ENCODE measurements at regions not wholly inside any gene's neighbourhood (a gene's known extent, or its start where the extent isn't known, plus 50 kb on each side); places are given as distances from the start of the nearest gene placed in this dataset.
"Not testable (repeated sequence)": the region's sequence is repeated elsewhere in the genome, so short reads cannot be mapped to it uniquely, and the experiment has no call there.

GRCh38 chr7:15816835-15817426 is 130.4 kb upstream of the MEOX2 start:
- no peaks in the 10 kb centered on the region for H3K27me3 ChIP-seq (ENCODE audit: control insufficient read depth in 1 of 2, insufficient read depth in 2 of 2, low read length in 2 of 2)
- no peaks in the 10 kb centered on the region for H3K9me3 ChIP-seq (ENCODE audit: low read length)
- H3K4me1 ChIP-seq (ENCODE audit: insufficient read depth, low read length): no peaks in the 10 kb centered on the region
- no peak overlapping the region for H3K9ac ChIP-seq (ENCODE audit: low read length)
- no peak overlapping the region for H3K27ac ChIP-seq (ENCODE audit: low read depth, low read length)
- no peak overlapping the region for H3K4me3 ChIP-seq (ENCODE audit: low read depth in 1 of 2, low read length in 2 of 2)
- H3K36me3 ChIP-seq (ENCODE audit: insufficient read depth, low read length): no peaks in the 10 kb centered on the region

DNA sequence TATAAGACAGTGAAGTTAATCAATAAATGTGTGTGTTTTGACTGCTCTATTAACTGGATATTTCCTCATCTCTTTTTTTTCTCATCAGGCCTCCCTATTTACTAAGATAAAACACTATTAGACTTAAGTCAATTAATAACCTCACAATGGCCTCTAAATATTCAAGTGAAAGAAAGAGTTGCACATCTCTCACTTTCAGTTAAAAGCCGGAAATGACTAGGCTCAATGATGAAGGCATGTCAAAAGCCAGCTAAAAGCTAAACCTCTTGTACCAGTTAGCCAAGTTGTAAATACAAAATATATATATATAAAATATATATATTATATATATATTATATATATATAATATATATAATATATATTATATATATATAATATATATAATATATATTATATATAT is 127.0 kb upstream of the MEOX2 start:
- Histone ChIP-seq H3K9ac (ENCODE audit: low read length) (no peak overlapping the region), H3K9me3 (ENCODE audit: low read length) (no peaks in the 10 kb centered on the region), H3K27ac (ENCODE audit: low read depth, low read length) (no peak overlapping the region), H3K27me3 (ENCODE audit: control insufficient read depth in 1 of 2, insufficient read depth in 2 of 2, low read length in 2 of 2) (no peaks in the 10 kb centered on the region), H3K36me3 (ENCODE audit: insufficient read depth, low read length) (no peaks in the 10 kb centered on the region), H3K4me1 (ENCODE audit: insufficient read depth, low read length) (no peaks in the 10 kb centered on the region), H3K4me3 (ENCODE audit: low read depth in 1 of 2, low read length in 2 of 2) (no peak overlapping the region)

GRCh38 chr7:15810383-15810782 is 123.9 kb upstream of the MEOX2 start:
- not testable (repeated sequence) for H3K9ac ChIP-seq (ENCODE audit: low read length); H3K4me1 ChIP-seq (ENCODE audit: insufficient read depth, low read length); H3K4me3 ChIP-seq (ENCODE audit: low read depth in 1 of 2, low read length in 2 of 2); H3K27me3 ChIP-seq (ENCODE audit: control insufficient read depth in 1 of 2, insufficient read depth in 2 of 2, low read length in 2 of 2); H3K36me3 ChIP-seq (ENCODE audit: insufficient read depth, low read length); H3K27ac ChIP-seq (ENCODE audit: low read depth, low read length); H3K9me3 ChIP-seq (ENCODE audit: low read length)

- not testable (repeated sequence) for H3K36me3 ChIP-seq (ENCODE audit: insufficient read depth, low read length); H3K27ac ChIP-seq (ENCODE audit: low read depth, low read length); H3K9me3 ChIP-seq (ENCODE audit: low read length); H3K4me1 ChIP-seq (ENCODE audit: insufficient read depth, low read length); H3K9ac ChIP-seq (ENCODE audit: low read length); H3K4me3 ChIP-seq (ENCODE audit: low read depth in 1 of 2, low read length in 2 of 2); H3K27me3 ChIP-seq (ENCODE audit: control insufficient read depth in 1 of 2, insufficient read depth in 2 of 2, low read length in 2 of 2)
These were observed 123.5 kb upstream of the MEOX2 start for GRCh38 chr7:15809936-15810335.

DNA sequence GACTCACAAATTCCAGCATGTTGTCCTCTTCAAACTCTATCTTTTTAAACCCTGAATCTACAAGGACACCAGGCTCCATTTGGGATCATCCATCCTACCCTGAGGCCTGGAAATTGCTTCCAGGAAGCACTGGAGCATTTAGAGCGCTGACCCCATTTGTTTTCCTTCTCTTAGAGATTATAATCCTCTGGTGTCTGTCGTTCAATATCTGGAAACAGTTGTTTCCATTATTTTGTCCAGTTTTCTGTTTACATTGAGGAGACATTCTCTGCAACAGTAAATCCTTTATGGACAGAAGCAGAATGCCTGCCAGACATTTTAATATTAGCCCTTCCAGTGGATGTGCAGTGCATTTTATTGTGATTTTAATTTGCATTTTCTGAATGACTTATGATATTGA is 119.4 kb upstream of the MEOX2 start:
- no peak overlapping the region for H3K9ac ChIP-seq (ENCODE audit: low read length)
- H3K27me3 ChIP-seq (ENCODE audit: control insufficient read depth in 1 of 2, insufficient read depth in 2 of 2, low read length in 2 of 2): no peaks in the 10 kb centered on the region
- no peak overlapping the region for H3K27ac ChIP-seq (ENCODE audit: low read depth, low read length)
- no peaks in the 10 kb centered on the region for H3K36me3 ChIP-seq (ENCODE audit: insufficient read depth, low read length)
- no peaks in the 10 kb centered on the region for H3K9me3 ChIP-seq (ENCODE audit: low read length)
- no peaks in the 10 kb centered on the region for H3K4me1 ChIP-seq (ENCODE audit: insufficient read depth, low read length)
- no peak overlapping the region for H3K4me3 ChIP-seq (ENCODE audit: low read depth in 1 of 2, low read length in 2 of 2)

DNA sequence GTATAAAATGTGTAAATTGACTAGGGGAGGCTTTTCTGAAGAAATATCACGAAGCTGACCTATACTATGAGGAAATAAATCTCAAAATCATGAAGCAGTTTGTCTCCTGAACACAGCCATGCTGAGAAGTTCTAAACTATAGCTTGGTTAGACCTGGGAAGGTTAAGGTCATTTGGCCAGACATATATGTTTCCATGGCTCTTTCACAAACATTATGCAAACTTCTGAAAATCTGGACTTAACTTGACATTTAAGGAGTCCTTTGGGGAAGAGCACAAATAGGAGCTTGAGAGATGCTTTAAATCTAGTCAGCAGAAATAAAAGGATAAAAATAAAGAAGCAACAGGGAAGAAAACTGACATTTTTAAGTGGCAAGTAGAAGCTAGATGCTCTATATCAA is 115.9 kb upstream of the MEOX2 start:
- no peak overlapping the region for H3K27ac ChIP-seq (ENCODE audit: low read depth, low read length)
- no peaks in the 10 kb centered on the region for H3K9me3 ChIP-seq (ENCODE audit: low read length)

GRCh38 chr7:15801551-15801950 is 115.1 kb upstream of the MEOX2 start:
- Histone ChIP-seq H3K9me3 (ENCODE audit: low read length) (no peaks in the 10 kb centered on the region), H3K27me3 (ENCODE audit: control insufficient read depth in 1 of 2, insufficient read depth in 2 of 2, low read length in 2 of 2) (no peaks in the 10 kb centered on the region), H3K4me3 (ENCODE audit: low read depth in 1 of 2, low read length in 2 of 2) (no peak overlapping the region), H3K36me3 (ENCODE audit: insufficient read depth, low read length) (no peaks in the 10 kb centered on the region), H3K27ac (ENCODE audit: low read depth, low read length) (no peak overlapping the region), H3K4me1 (ENCODE audit: insufficient read depth, low read length) (no peaks in the 10 kb centered on the region), H3K9ac (ENCODE audit: low read length) (no peak overlapping the region)

More for the DNA sequence above, 115.9 kb upstream of the MEOX2 start:
- H3K9ac ChIP-seq (ENCODE audit: low read length): no peak overlapping the region
- H3K4me1 ChIP-seq (ENCODE audit: insufficient read depth, low read length): no peaks in the 10 kb centered on the region
- no peak overlapping the region for H3K4me3 ChIP-seq (ENCODE audit: low read depth in 1 of 2, low read length in 2 of 2)
- no peaks in the 10 kb centered on the region for H3K36me3 ChIP-seq (ENCODE audit: insufficient read depth, low read length)
- no peaks in the 10 kb centered on the region for H3K27me3 ChIP-seq (ENCODE audit: control insufficient read depth in 1 of 2, insufficient read depth in 2 of 2, low read length in 2 of 2)

DNA sequence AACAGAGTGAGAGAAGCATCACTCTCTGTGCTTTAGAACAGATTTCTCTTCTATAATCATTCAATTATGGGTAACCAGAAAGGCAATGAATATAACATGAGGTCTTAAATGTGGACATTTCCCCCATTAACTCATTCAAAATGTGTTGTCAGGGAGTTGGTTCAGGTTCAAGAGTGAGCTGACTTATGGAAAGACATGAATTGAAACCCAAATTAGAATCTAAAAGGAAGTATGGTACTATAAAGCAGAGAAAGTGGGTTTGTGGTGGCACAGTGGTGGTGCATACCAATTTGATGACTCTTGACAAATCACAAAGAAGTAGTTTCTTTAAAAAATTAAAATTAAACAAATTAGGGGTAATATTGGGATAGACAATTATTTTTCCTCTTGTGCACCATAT is 114.6 kb upstream of the MEOX2 start:
- Histone ChIP-seq H3K9me3 (ENCODE audit: low read length) (no peaks in the 10 kb centered on the region), H3K4me1 (ENCODE audit: insufficient read depth, low read length) (no peaks in the 10 kb centered on the region), H3K4me3 (ENCODE audit: low read depth in 1 of 2, low read length in 2 of 2) (no peak overlapping the region), H3K36me3 (ENCODE audit: insufficient read depth, low read length) (no peaks in the 10 kb centered on the region), H3K9ac (ENCODE audit: low read length) (no peak overlapping the region), H3K27ac (ENCODE audit: low read depth, low read length) (no peak overlapping the region), H3K27me3 (ENCODE audit: control insufficient read depth in 1 of 2, insufficient read depth in 2 of 2, low read length in 2 of 2) (no peaks in the 10 kb centered on the region)

GRCh38 chr7:15798081-15798480 is 111.6 kb upstream of the MEOX2 start:
- Histone ChIP-seq H3K9me3 (ENCODE audit: low read length) (no peaks in the 10 kb centered on the region), H3K4me3 (ENCODE audit: low read depth in 1 of 2, low read length in 2 of 2) (no peak overlapping the region), H3K27me3 (ENCODE audit: control insufficient read depth in 1 of 2, insufficient read depth in 2 of 2, low read length in 2 of 2) (no peaks in the 10 kb centered on the region), H3K4me1 (ENCODE audit: insufficient read depth, low read length) (no peaks in the 10 kb centered on the region), H3K27ac (ENCODE audit: low read depth, low read length) (no peak overlapping the region), H3K36me3 (ENCODE audit: insufficient read depth, low read length) (no peaks in the 10 kb centered on the region), H3K9ac (ENCODE audit: low read length) (no peak overlapping the region)

DNA sequence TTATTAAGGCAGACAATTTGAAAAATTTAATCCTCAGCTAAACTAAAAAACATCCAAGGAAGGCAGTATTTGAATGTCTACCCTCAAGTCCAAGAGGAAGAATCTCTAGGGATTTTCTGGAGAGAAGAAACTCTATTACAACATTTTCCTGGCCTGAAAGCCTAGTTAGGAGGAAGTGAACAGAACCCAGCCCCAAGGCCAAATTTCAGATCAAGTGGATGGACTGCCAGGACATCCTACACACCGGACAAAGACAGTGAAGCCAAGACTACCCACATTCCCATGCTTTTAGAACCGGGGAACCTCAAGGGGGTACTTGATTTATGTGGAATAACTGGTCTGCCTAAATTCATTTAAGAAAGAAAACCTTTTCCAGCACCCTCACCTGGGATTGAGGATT is 108.9 kb upstream of the MEOX2 start:
- Histone ChIP-seq H3K27ac (ENCODE audit: low read depth, low read length) (no peak overlapping the region), H3K9ac (ENCODE audit: low read length) (no peak overlapping the region), H3K9me3 (ENCODE audit: low read length) (no peaks in the 10 kb centered on the region), H3K4me1 (ENCODE audit: insufficient read depth, low read length) (no peaks in the 10 kb centered on the region), H3K36me3 (ENCODE audit: insufficient read depth, low read length) (no peaks in the 10 kb centered on the region), H3K27me3 (ENCODE audit: control insufficient read depth in 1 of 2, insufficient read depth in 2 of 2, low read length in 2 of 2) (no peaks in the 10 kb centered on the region), H3K4me3 (ENCODE audit: low read depth in 1 of 2, low read length in 2 of 2) (no peak overlapping the region)

DNA sequence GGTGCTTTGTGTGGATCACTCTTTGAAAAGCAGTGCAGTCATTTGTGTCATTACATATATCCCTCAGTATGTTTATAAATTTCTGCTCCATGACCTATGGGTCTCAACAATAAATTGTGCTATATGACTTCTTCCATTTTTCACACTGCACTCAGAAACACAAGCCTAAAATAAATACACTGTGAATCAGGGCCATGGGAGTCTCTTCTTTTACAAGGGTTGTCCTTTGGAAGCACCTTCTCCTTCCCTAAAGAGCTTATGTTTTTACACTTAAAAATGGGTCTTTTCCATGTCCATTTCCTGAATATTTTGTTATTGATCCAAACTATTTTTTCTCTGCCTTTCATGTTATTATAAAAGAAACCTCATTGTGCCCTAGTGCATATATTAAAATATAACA is 108.3 kb upstream of the MEOX2 start:
- Histone ChIP-seq H3K9ac (ENCODE audit: low read length) (no peak overlapping the region), H3K9me3 (ENCODE audit: low read length) (no peaks in the 10 kb centered on the region), H3K36me3 (ENCODE audit: insufficient read depth, low read length) (no peaks in the 10 kb centered on the region), H3K4me1 (ENCODE audit: insufficient read depth, low read length) (no peaks in the 10 kb centered on the region), H3K27me3 (ENCODE audit: control insufficient read depth in 1 of 2, insufficient read depth in 2 of 2, low read length in 2 of 2) (no peaks in the 10 kb centered on the region), H3K27ac (ENCODE audit: low read depth, low read length) (no peak overlapping the region), H3K4me3 (ENCODE audit: low read depth in 1 of 2, low read length in 2 of 2) (no peak overlapping the region)

DNA sequence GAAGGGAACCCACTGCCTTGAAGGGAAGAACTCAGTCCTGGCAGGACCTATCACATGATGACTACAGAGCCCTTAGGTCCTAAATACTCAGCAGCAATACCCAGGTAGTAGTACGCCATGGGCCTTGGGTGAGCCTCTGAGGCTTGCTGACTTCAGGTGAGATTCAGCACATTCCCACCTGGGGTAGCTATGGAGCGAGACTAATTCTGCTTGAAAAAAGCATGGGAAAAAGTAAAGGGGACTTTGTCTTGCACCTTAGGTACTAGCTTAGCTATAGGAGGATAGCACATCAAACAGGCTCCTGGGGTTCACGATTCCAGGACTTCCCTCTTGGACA is 98.2 kb upstream of the MEOX2 start:
- Histone ChIP-seq H3K9me3 (ENCODE audit: low read length) (no peaks in the 10 kb centered on the region), H3K27me3 (ENCODE audit: control insufficient read depth in 1 of 2, insufficient read depth in 2 of 2, low read length in 2 of 2) (no peaks in the 10 kb centered on the region), H3K36me3 (ENCODE audit: insufficient read depth, low read length) (no peaks in the 10 kb centered on the region), H3K4me1 (ENCODE audit: insufficient read depth, low read length) (peaks cover 8% of the 10 kb centered on the region), H3K4me3 (ENCODE audit: low read depth in 1 of 2, low read length in 2 of 2) (no peak overlapping the region), H3K9ac (ENCODE audit: low read length) (no peak overlapping the region), H3K27ac (ENCODE audit: low read depth, low read length) (no peak overlapping the region)
